Endothelial cell of umbilical vein (primary cell): ENCODE measurements at regions not wholly inside any gene's neighbourhood (a gene's known extent, or its start where the extent isn't known, plus 50 kb on each side); places are given as distances from the start of the nearest gene placed in this dataset.

ENCODE experiments used
- BruUV-seq: library from RNA; stranded (reverse); fragments of 400-500 nt; replicated peaks from 2 replicates; lab custom pipeline; 2021; lab: Mats Ljungman, UMichigan
- CTCF ChIA-PET: fragments of 300-600, 350-600 bp; sonication (Branson Sonifier 250); formaldehyde crosslinking; loops from one replicate; lab custom pipeline; 2021; ENCODE audit warnings: antibody characterized with exemption, inconsistent platforms; lab: Charles Lee
- POLR2A ChIA-PET: fragments of 300-600, 350-600 bp; sonication (Branson Sonifier 250); formaldehyde crosslinking; loops from one replicate; lab custom pipeline; 2021; ENCODE audit warnings: antibody characterized with exemption, inconsistent platforms; lab: Charles Lee
- DNase-seq: peaks from one replicate; pipeline ENCODE4 v3.0.0-alpha.2; 2011; ENCODE audit warnings: low read depth, low spot score
- FAIRE-seq: peaks from 2 replicates; lab custom pipeline; 2011; peaks lifted over from hg19 to GRCh38; lab: Jason Lieb, UNC
- H2AFZ ChIP-seq: 2 replicates; pipeline ENCODE4 v1.6.0; 2012; ENCODE audit warnings: low read depth, low read length, control low read depth, inconsistent platforms
- H3K27ac ChIP-seq: 2 replicates; pipeline ENCODE4 v1.5.1; 2011; ENCODE audit warnings: low read depth, mild to moderate bottlenecking, control low read depth, low read length, moderate library complexity; ENCODE audit not compliant: insufficient read depth
- H3K27me3 ChIP-seq, 2 experiments: 2 replicates each; pipeline versions ENCODE4 v1.6.0 to v1.6.1; 2011; ENCODE audit warnings: low read length in 2 of 2, mixed read lengths in 1 of 2; ENCODE audit not compliant: control insufficient read depth in 2 of 2, insufficient read depth in 2 of 2
- H3K36me3 ChIP-seq, 2 experiments: 2 replicates in 1 of 2; 3 replicates in 1 of 2; pipeline ENCODE4 v1.5.1; 2011; ENCODE audit warnings: low read length in 2 of 2, mild to moderate bottlenecking in 1 of 2, moderate library complexity in 1 of 2; ENCODE audit not compliant: control insufficient read depth in 2 of 2, insufficient read depth in 2 of 2; ENCODE audit errors: extremely low read depth in 1 of 2
- H3K4me1 ChIP-seq: 3 replicates; pipeline ENCODE4 v1.5.1; 2011; ENCODE audit warnings: mild to moderate bottlenecking, low read length; ENCODE audit not compliant: control insufficient read depth, insufficient read depth; ENCODE audit errors: extremely low read depth
- H3K4me2 ChIP-seq: 2 replicates; pipeline ENCODE4 v1.6.1; 2011; ENCODE audit warnings: low read length, control low read depth, mixed read lengths; ENCODE audit not compliant: insufficient read depth
- H3K4me3 ChIP-seq, 3 experiments: fragments of 200-600 bp in 1 of 3; sonication (generic), shearing (Covaris generic) in 1 of 3; replicated peaks in 1 of 3; 2 replicates each; pipeline ENCODE4 v1.5.1; 2011 to 2016; ENCODE audit warnings: control low read depth in 3 of 3, low read length in 3 of 3, mild to moderate bottlenecking in 2 of 3, inconsistent platforms in 1 of 3, low read depth in 1 of 3, moderate library complexity in 1 of 3; ENCODE audit not compliant: insufficient read depth in 1 of 3
- H3K79me2 ChIP-seq: 2 replicates; pipeline ENCODE4 v1.6.0; 2012; ENCODE audit warnings: low read length, inconsistent platforms; ENCODE audit not compliant: control insufficient read depth, insufficient read depth
- H3K9ac ChIP-seq: replicated peaks from 2 replicates; pipeline ENCODE3; 2011; ENCODE audit warnings: low read length, control low read depth; ENCODE audit not compliant: insufficient read depth; ENCODE audit errors: extremely low read depth
- H3K9me1 ChIP-seq: replicated peaks from 3 replicates; pipeline ENCODE4 v1.6.0; 2011; ENCODE audit warnings: mild to moderate bottlenecking, low read length; ENCODE audit not compliant: control insufficient read depth, insufficient read depth; ENCODE audit errors: extremely low read depth
- H3K9me3 ChIP-seq: replicated peaks from 2 replicates; pipeline ENCODE4 v1.5.1; 2012; ENCODE audit warnings: low read length, inconsistent platforms; ENCODE audit not compliant: control insufficient read depth, insufficient read depth
- H4K20me1 ChIP-seq: replicated peaks from 2 replicates; pipeline ENCODE3; 2011; ENCODE audit warnings: mild to moderate bottlenecking, low read length; ENCODE audit not compliant: control insufficient read depth, insufficient read depth; ENCODE audit errors: extremely low read depth
- CTCF ChIP-seq, 2 donors: IDR thresholded peaks; 1 replicate in 1 of 2; 2 replicates in 1 of 2; pipeline ENCODE4 v1.5.1; 2011; ENCODE audit warnings: low read length in 2 of 2, mild to moderate bottlenecking in 2 of 2, moderate library complexity in 2 of 2, control low read depth in 1 of 2, inconsistent platforms in 1 of 2, low read depth in 1 of 2; ENCODE audit not compliant: insufficient read depth in 1 of 2; ENCODE audit errors: extremely low read depth in 1 of 2
- EZH2 ChIP-seq: IDR thresholded peaks from 2 replicates; pipeline ENCODE4 v1.6.1; 2012; ENCODE audit warnings: borderline replicate concordance, low read depth, mild to moderate bottlenecking, moderate library complexity, low read length, inconsistent platforms; ENCODE audit not compliant: severe bottlenecking
- FOS ChIP-seq: IDR thresholded peaks from 2 replicates; pipeline ENCODE4 v1.6.1; 2011; ENCODE audit warnings: mild to moderate bottlenecking, low read length, moderate library complexity, borderline replicate concordance; ENCODE audit not compliant: insufficient read depth
- GATA2 ChIP-seq: IDR thresholded peaks from 2 replicates; pipeline ENCODE4 v1.7.0; 2011; ENCODE audit warnings: low read depth, mild to moderate bottlenecking, moderate library complexity, mixed read lengths, low read length; ENCODE audit not compliant: insufficient read length, insufficient read depth
- JUN ChIP-seq: IDR thresholded peaks from 2 replicates; pipeline ENCODE4 v1.6.1; 2011; ENCODE audit warnings: borderline replicate concordance, low read depth; ENCODE audit not compliant: insufficient read length, insufficient read depth
- MYC ChIP-seq: IDR thresholded peaks from one replicate; pipeline ENCODE4 v1.6.1; 2011; ENCODE audit warnings: mild to moderate bottlenecking, low read depth, low read length
- POLR2A ChIP-seq: IDR thresholded peaks from 2 replicates; pipeline ENCODE4 v1.6.1; 2012; ENCODE audit warnings: low read depth, mild to moderate bottlenecking, control low read depth, low read length
- POLR2AphosphoS5 ChIP-seq: IDR thresholded peaks from 2 replicates; pipeline ENCODE4 v1.6.1; 2012; ENCODE audit warnings: low read depth, mild to moderate bottlenecking, control low read depth, low read length, moderate library complexity; ENCODE audit not compliant: insufficient read depth
- dilution Hi-C: fragments of 300-500 bp; cut with MboI; formaldehyde crosslinking; loops from one replicate; pipeline ENCODE4 v1.15.0; 2019; ENCODE audit warnings: low sequenced_read_pairs; ENCODE audit not compliant: extremely low pct_ligation_motif_present
- intact Hi-C: fragments of 100-400 bp; cut with micrococcal nuclease; formaldehyde crosslinking; loops from one replicate; pipeline ENCODE4 v1.10.0; 2022
- TF ChIP-seq, protein P1 (sequence below): IDR thresholded peaks from 2 replicates; pipeline ENCODE4 v1.6.1; 2011; ENCODE audit not compliant: insufficient read depth, insufficient read length

DNA sequence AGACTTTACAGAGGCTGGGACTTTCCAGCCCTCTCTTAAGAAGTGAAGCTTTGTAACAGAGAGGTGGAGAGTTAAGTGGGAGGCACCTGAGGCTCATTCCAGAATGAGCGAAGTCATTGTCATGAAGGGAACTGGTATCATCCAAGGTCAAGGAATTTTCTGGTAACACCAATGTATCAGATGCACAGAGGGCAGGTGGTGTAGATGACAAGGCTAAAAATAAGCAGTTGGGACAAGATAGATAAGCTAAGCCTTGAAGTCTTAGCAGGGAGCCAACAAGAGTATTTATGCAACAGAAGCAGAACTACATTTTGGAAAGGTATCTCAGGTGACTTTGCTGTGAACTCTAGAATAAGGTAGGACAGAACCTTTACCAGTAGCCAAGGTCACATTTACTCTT is 257.0 kb upstream of the AUTS2 start:
- no peak overlapping the region for H3K9ac ChIP-seq
- DNase-seq (no peak), FAIRE-seq (no peak)
- H3K79me2 ChIP-seq: no peaks in the 10 kb centered on the region
- H2AFZ ChIP-seq: no peak overlapping the region
- H3K9me1 ChIP-seq: no peaks in the 10 kb centered on the region
- H4K20me1 ChIP-seq: no peaks in the 10 kb centered on the region
- H3K27ac ChIP-seq: no peak overlapping the region
- no peaks in the 10 kb centered on the region for H3K4me1 ChIP-seq
- no peak overlapping the region for H3K4me3 ChIP-seq
- H3K36me3 ChIP-seq: no peaks in the 10 kb centered on the region
- POLR2A ChIA-PET: no interaction called here
- no peaks in the 10 kb centered on the region for H3K27me3 ChIP-seq
- no peak for TF ChIP-seq FOS
- no peak for TF ChIP-seq EZH2
- no peak for TF ChIP-seq GATA2
- TF ChIP-seq, protein P1, sequence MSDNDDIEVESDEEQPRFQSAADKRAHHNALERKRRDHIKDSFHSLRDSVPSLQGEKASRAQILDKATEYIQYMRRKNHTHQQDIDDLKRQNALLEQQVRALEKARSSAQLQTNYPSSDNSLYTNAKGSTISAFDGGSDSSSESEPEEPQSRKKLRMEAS: no peak
- no peak for TF ChIP-seq CTCF (IDR thresholded peaks at IDR 0.05; ENCODE audit: extremely low read depth in 1 of 2, insufficient read depth in 1 of 2, low read depth in 1 of 2, low read length in 2 of 2)
- TF ChIP-seq JUN: no peak
- no peak for TF ChIP-seq POLR2A
- TF ChIP-seq POLR2AphosphoS5: no peak
- TF ChIP-seq MYC: no peak
- intact Hi-C loops (no loop called here), dilution Hi-C loops (no loop called here)
- H3K9me3 ChIP-seq: peaks cover 2% of the 10 kb centered on the region
- H3K4me2 ChIP-seq: no peak overlapping the region
- CTCF ChIA-PET: no interaction called here
- BruUV-seq: no TSS peak
